Fibroblast of skin of left biceps (primary cell): ENCODE measurements at regions not wholly inside any gene's neighbourhood (a gene's known extent, or its start where the extent isn't known, plus 50 kb on each side); places are given as distances from the start of the nearest gene placed in this dataset.

ENCODE experiments used
- DNase-seq, 2 experiments: peaks; one replicate each; pipeline ENCODE4 v3.0.0-alpha.2; 2013; ENCODE audit warnings: low read depth in 2 of 2

- no peak for DNase-seq
Observed at GRCh38 chrX:13103188-13103913, 58.9 kb upstream of the FAM9C start.

- DNase-seq, result no peak
Observed at GRCh38 chrX:13102636-13103035, 58.2 kb upstream of the FAM9C start.

- DNase-seq, result no peak
Observed at GRCh38 chrX:13101441-13102139, 57.2 kb upstream of the FAM9C start.

GRCh38 chrX:13099121-13099520, 54.7 kb upstream of the FAM9C start:
- DNase-seq, result no peak

GRCh38 chrX:13096728-13097127, 52.3 kb upstream of the FAM9C start:
- DNase-seq, result no peak

- no peak for DNase-seq
Observed at GRCh38 chrX:13094828-13095341, 50.5 kb upstream of the FAM9C start.

GRCh38 chrX:13094374-13094773, 50.0 kb upstream of the FAM9C start:
- DNase-seq, result no peak
